ENCODE measurements at regions not wholly inside any gene's neighbourhood (a gene's known extent, or its start where the extent isn't known, plus 50 kb on each side); places are given as distances from the start of the nearest gene placed in this dataset.

DNA sequence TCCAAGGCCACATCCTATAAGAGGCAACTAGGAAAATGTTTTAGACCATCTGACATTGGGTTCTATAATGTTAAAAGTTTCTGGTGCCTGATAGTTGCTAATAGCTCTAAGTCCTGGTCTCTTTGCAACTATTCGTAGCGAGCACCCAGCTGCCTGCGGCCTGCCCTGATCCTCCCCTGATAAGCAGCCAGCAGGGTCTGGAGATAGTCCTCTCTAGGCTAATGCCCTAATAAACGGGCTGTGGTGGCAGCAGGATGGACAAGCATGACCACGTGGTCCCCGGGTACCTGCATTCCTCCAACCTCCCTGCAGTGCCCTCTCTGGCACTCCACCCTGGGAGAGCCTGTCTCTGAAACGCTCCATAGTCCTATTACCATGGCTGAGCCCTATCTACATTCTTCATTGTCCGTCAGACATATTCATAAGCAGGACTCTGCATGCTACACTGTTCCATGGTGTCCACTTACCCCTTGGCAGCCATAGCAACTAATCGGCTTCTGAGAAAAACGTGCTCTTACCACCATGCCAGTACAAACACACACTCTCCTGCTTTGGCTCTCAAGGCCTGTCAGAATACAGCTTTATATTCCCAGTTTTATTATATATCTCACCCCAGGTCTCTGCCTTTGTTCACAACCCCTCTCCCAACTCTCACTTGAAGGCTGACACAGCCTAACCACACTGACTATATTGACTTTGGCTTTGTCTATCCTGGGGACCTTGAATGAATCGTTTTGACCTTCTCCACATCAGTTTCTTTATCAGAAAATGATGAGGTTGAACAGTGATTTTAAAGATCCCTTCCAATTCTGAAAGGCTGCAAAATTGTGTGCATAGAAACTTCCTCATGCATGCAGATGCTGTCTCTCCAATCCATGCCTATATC lies 49.9 kb upstream of the DAPK1 start:
- H3K27ac Mint-ChIP-seq, result no peak overlapping the region
- H3K4me1 Mint-ChIP-seq (ENCODE audit: low read depth), result peaks cover 1% of the 10 kb centered on the region
- H3K36me3 Mint-ChIP-seq (ENCODE audit: low read depth), result no peaks in the 10 kb centered on the region
- no peaks in the 10 kb centered on the region for H3K27me3 Mint-ChIP-seq (ENCODE audit: low read depth)
- H3K9me3 Mint-ChIP-seq, result no peaks in the 10 kb centered on the region
- H3K4me3 Mint-ChIP-seq, result no peak overlapping the region
